HG03575 (cell line): ENCODE measurements at regions not wholly inside any gene's neighbourhood (a gene's known extent, or its start where the extent isn't known, plus 50 kb on each side); places are given as distances from the start of the nearest gene placed in this dataset.

ENCODE experiments used
- ATAC-seq: cut with Tn5 transposase; IDR thresholded peaks from one replicate; pipeline ENCODE4 v1.9.1; 2021; ENCODE audit not compliant: unreplicated experiment, insufficient number of reproducible peaks, low FRiP score; ENCODE audit errors: extremely low read depth

DNA sequence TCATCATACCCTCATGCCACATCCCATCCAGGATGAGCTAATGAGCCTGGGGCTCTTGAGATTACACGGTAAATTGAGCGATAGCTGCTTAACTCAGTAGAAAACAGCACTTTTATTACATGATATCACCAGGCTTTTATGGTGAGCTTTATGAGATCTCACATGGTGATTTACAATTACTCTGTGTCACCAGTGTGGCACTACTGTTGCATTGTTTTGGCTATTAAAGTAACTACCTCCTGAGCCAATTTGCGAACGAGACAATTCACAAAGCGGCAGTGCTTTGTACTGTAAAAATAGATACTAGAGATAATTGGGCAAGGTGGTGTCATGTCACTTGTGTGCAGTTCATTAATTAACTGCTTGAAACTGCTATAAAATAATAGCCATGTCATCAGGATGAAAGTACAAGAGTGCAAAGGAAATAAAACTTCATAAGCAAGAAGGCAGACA lies 767.7 kb upstream of the ADGRL2 start:
- no peak for ATAC-seq

- ATAC-seq: no peak
Measured at GRCh38 chr1:81032374-81032773, 768.4 kb upstream of the ADGRL2 start.

DNA sequence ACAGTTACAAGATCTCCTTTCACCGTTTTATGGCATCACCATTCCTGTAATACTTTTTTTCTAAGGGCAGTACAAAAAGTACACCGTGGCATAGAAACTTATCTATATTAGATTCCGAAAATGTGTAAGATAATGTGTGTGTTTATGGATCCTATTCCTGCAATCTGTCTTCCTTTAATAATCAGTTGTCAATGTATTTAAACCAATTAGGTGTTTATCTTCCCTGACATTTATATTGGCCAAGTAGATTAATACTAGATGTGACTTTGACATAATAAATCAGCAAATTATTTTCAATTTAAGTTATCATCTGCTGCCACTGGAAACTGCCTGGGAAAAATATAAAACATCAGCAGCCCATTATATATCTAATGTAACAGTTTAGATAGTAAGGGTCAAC lies 770.3 kb upstream of the ADGRL2 start:
- no peak for ATAC-seq

DNA sequence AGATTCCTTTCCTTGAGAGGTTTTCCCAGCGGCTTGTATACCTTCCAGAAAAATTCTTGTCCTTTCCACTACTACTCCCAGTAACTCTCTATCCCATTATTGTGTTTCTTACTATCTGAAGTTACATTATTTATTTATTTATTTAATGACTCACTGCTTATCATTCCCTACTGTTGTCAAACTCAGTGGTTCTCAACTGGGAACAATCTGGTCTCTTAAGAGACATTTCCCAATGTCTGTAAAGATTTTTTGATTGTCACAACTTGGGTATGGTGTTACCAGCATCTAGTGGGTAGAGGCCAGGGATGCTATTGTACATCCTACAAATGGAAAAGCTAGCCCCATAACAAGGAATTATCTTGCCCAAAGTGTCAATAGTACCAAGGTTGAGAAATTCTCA lies 771.5 kb upstream of the ADGRL2 start:
- ATAC-seq: no peak

- ATAC-seq: no peak
Measured at GRCh38 chr1:81023187-81023724, 777.5 kb upstream of the ADGRL2 start.

- ATAC-seq: no peak
Measured at GRCh38 chr1:81021134-81021533, 779.6 kb upstream of the ADGRL2 start.

DNA sequence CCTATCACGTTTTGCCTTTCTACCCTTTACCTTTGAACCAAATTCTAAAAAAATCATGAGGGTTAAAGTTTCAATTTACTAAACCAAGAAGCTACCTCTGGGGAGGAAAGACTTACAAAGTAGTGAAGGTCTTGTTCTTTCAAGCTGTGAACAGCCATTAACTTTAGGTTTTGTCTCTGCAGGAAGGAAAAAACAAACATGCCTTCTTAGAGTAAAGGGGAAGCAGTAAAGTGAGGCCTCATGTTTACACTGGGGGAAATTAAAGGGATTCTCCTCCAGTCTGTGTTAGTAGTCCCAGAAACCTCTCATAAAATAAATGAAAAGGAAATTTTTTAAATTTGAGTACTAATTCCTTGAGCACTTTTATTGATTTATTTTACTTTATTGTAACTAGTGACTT lies 780.2 kb upstream of the ADGRL2 start:
- ATAC-seq: no peak

DNA sequence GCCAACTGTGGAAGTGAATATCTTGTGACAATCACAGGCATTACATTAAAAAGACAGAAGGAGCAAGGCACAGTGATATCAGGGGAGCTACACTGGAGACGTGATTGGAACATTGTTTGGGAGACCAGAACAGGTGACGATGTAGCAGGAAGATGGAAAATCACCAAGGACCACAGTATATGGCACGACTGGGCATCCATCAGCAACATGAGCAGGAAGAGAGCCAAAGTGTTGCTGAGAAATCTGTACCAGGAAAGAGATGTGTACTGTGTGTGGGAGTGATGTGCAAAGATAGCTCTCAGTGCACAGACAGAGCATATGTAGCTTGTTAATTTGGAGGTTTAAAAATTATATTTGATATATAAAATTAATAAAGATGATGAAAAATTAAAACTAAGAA lies 790.6 kb upstream of the ADGRL2 start:
- no peak for ATAC-seq

- ATAC-seq: no peak
Measured at GRCh38 chr1:81008293-81008692, 792.4 kb upstream of the ADGRL2 start.

- ATAC-seq: no peak
Measured at GRCh38 chr1:81007024-81007423, 793.7 kb upstream of the ADGRL2 start.

DNA sequence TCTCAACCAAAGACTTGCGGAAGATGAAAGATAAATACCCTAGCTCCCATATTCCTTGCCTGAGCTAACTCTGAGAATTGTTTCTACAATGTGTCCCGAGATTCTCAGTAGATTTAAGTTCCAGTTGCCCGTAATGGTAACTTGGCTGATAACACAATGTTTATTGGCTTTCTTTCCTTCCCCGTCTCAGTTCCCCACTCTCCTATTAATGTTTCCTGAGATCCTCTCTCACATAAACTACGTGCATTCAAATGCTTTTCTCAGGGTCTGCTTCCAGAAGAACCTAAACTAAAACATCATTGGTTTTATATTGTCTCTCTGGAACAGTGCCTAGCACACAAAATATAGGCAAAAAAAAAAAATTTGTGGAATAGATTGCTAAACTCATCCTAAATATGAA lies 794.2 kb upstream of the ADGRL2 start:
- no peak for ATAC-seq

- ATAC-seq: no peak
Measured at GRCh38 chr1:81004011-81004410, 796.7 kb upstream of the ADGRL2 start.

- ATAC-seq: no peak
Measured at GRCh38 chr1:80994934-80995333, 805.8 kb upstream of the ADGRL2 start.

DNA sequence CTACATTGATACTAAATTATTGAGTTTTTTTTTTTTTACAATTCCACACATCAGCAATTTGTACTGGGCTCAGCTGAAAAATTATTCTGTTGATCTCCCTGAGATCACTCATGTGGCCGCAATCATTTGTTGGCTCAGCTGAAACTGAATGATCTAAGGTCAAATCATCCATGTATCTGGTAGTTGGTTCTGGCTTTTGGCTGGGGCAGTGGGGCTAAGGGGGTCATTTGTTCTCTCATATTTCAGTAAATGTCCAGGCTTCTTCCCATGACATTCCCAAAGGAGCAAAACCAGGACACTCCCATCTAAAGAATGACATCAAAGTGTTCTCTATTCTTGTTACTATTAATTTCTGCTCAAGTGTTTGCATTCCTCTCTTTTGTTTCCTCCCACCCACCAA lies 806.7 kb upstream of the ADGRL2 start:
- ATAC-seq: no peak

- no peak for ATAC-seq
Measured at GRCh38 chr1:80993154-80993980, 807.4 kb upstream of the ADGRL2 start.

GRCh38 chr1:80989455-80989854 lies 811.3 kb upstream of the ADGRL2 start:
- ATAC-seq: no peak

GRCh38 chr1:80988926-80989325 lies 811.8 kb upstream of the ADGRL2 start:
- no peak for ATAC-seq

GRCh38 chr1:80987824-80988223 lies 812.9 kb upstream of the ADGRL2 start:
- no peak for ATAC-seq

DNA sequence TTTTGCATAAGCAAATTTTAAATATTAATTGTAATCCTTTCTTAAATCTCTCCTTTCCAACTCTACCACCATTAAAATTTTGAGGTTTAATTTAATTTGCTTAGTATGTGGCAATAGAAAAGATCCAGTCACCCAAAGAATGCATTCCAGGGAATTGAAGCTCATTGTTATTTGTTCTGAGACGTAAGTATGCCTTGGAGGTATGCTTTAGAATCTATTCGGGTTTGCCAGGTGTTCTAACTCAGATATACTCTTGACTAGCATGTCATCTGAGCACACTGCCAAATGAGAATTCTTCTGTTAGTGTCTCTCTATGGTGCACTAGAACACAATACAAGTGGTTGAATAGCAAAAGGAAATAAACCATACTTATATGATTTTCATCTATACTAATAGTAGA lies 813.6 kb upstream of the ADGRL2 start:
- ATAC-seq: no peak

DNA sequence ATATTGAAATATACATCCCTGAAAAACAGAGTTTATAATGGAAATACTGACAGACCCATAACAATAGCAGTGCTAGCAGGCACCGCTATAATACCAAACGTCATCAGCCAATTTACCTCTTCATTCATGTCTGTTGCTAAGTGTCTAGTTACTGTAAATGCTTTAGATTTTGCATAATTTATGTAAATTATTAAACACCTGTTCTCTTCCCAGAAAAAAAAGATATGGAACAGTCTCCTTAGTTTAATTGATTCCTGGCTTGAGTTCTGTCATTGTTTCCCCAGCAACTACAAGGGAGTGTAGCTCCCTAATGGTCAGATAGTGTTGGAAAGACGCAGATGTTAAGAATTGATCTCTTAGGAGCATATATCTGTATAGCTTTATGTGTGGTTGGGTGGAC lies 817.9 kb upstream of the ADGRL2 start:
- ATAC-seq: no peak

- ATAC-seq: no peak
Measured at GRCh38 chr1:80973101-80973500, 827.6 kb upstream of the ADGRL2 start.
